ENCODE measurements at regions not wholly inside any gene's neighbourhood (a gene's known extent, or its start where the extent isn't known, plus 50 kb on each side); places are given as distances from the start of the nearest gene placed in this dataset.

- TF ChIP-seq, protein P1, sequence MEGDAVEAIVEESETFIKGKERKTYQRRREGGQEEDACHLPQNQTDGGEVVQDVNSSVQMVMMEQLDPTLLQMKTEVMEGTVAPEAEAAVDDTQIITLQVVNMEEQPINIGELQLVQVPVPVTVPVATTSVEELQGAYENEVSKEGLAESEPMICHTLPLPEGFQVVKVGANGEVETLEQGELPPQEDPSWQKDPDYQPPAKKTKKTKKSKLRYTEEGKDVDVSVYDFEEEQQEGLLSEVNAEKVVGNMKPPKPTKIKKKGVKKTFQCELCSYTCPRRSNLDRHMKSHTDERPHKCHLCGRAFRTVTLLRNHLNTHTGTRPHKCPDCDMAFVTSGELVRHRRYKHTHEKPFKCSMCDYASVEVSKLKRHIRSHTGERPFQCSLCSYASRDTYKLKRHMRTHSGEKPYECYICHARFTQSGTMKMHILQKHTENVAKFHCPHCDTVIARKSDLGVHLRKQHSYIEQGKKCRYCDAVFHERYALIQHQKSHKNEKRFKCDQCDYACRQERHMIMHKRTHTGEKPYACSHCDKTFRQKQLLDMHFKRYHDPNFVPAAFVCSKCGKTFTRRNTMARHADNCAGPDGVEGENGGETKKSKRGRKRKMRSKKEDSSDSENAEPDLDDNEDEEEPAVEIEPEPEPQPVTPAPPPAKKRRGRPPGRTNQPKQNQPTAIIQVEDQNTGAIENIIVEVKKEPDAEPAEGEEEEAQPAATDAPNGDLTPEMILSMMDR (IDR thresholded peaks at IDR 0.05; ENCODE audit: low read length): no peak
- no peak for TF ChIP-seq EZH2 (IDR thresholded peaks at IDR 0.05; ENCODE audit: borderline replicate concordance, low read length)
Observed at GRCh38 chr2:56014046-56014730, 90.6 kb upstream of the EFEMP1 start.
